OCI-LY7 (cell line): ENCODE measurements at regions not wholly inside any gene's neighbourhood (a gene's known extent, or its start where the extent isn't known, plus 50 kb on each side); places are given as distances from the start of the nearest gene placed in this dataset.

Experiments used
- BruUV-seq: library from RNA; stranded (reverse); fragments of 400-500 nt; replicated peaks from 2 replicates; lab custom pipeline; 2021; lab: Mats Ljungman, UMichigan
- CTCF ChIA-PET: fragments of 300-600 bp; sonication (Branson Sonifier 250); formaldehyde crosslinking; loops from one replicate; lab custom pipeline; 2022; ENCODE audit warnings: antibody characterized with exemption; ENCODE audit not compliant: unreplicated experiment; lab: Charles Lee
- POLR2A ChIA-PET: fragments of 300-600 bp; sonication (Branson Sonifier 250); formaldehyde crosslinking; loops from one replicate; lab custom pipeline; 2022; ENCODE audit warnings: antibody characterized with exemption; lab: Charles Lee
- DNase-seq: peaks from one replicate; pipeline ENCODE4 v3.0.0-alpha.2; 2015; ENCODE audit warnings: low spot score
- H2AFZ ChIP-seq: fragments of 200-600 bp; sonication (generic), shearing (Covaris generic); 2 replicates; pipeline ENCODE4 v1.6.1; 2014; ENCODE audit warnings: mild to moderate bottlenecking, antibody characterized with exemption, low read length, moderate library complexity
- H3K27ac ChIP-seq: fragments of 200-600 bp; sonication (generic); 2 replicates; pipeline ENCODE4 v1.5.1; 2014; ENCODE audit warnings: mixed run types, low read depth, mild to moderate bottlenecking, moderate library complexity, low read length, inconsistent platforms; ENCODE audit not compliant: poor library complexity, severe bottlenecking
- H3K36me3 ChIP-seq: fragments of 200-600 bp; sonication (generic); 2 replicates; pipeline ENCODE4 v1.6.1; 2014; ENCODE audit warnings: mild to moderate bottlenecking, antibody characterized with exemption, low read length, moderate library complexity, mixed read lengths; ENCODE audit not compliant: insufficient read depth
- H3K4me1 ChIP-seq: fragments of 200-600 bp; sonication (generic); 2 replicates; pipeline ENCODE4 v1.5.1; 2014; ENCODE audit warnings: mild to moderate bottlenecking, low read length; ENCODE audit not compliant: insufficient read depth, poor library complexity, severe bottlenecking
- H3K4me2 ChIP-seq: fragments of 200-600 bp; sonication (generic); 2 replicates; pipeline ENCODE4 v1.6.1; 2014; ENCODE audit warnings: mild to moderate bottlenecking, low read length
- H3K4me3 ChIP-seq: fragments of 200-600 bp; sonication (generic); 2 replicates; pipeline ENCODE4 v1.5.1; 2014; ENCODE audit warnings: mild to moderate bottlenecking, low read depth, low read length; ENCODE audit not compliant: poor library complexity, severe bottlenecking
- H3K79me2 ChIP-seq: fragments of 200-600 bp; sonication (generic); 2 replicates; pipeline ENCODE4 v1.6.1; 2016; ENCODE audit warnings: low read depth, mild to moderate bottlenecking, low read length, moderate library complexity, mixed read lengths; ENCODE audit not compliant: insufficient read depth
- H3K9me2 ChIP-seq: fragments of 200-600 bp; sonication (generic); 2 replicates; pipeline ENCODE4 v1.6.1; 2016; ENCODE audit warnings: mild to moderate bottlenecking, low read length, mixed read lengths; ENCODE audit not compliant: insufficient read depth
- H3K9me3 ChIP-seq: fragments of 200-600 bp; sonication (generic); 2 replicates; pipeline ENCODE4 v1.6.1; 2014; ENCODE audit warnings: mild to moderate bottlenecking, mixed run types, low read length, mixed read lengths
- H4K20me1 ChIP-seq: fragments of 200-600 bp; sonication (generic); 2 replicates; pipeline ENCODE4 v1.6.1; 2014; ENCODE audit warnings: mild to moderate bottlenecking, antibody characterized with exemption, low read length, moderate library complexity, mixed read lengths; ENCODE audit not compliant: insufficient read depth
- EZH2phosphoT487 ChIP-seq: fragments of 200-600 bp; sonication (generic); IDR thresholded peaks from 2 replicates; pipeline ENCODE4 v1.6.1; 2018; ENCODE audit warnings: low read depth, borderline replicate concordance, mild to moderate bottlenecking, mixed run types, antibody characterized with exemption, low read length, moderate library complexity, mixed read lengths
- intact Hi-C: fragments of 100-400 bp; cut with micrococcal nuclease; formaldehyde crosslinking; loops from one replicate; pipeline ENCODE4 v1.10.0; 2022; ENCODE audit not compliant: unreplicated experiment
- TF ChIP-seq, protein P1 (sequence below): fragments of 200-600 bp; sonication (generic); conservative IDR thresholded peaks from 2 replicates; pipeline ENCODE4 v1.5.1; 2014; ENCODE audit warnings: mild to moderate bottlenecking, antibody characterized with exemption, low read length, moderate library complexity, mixed read lengths

DNA sequence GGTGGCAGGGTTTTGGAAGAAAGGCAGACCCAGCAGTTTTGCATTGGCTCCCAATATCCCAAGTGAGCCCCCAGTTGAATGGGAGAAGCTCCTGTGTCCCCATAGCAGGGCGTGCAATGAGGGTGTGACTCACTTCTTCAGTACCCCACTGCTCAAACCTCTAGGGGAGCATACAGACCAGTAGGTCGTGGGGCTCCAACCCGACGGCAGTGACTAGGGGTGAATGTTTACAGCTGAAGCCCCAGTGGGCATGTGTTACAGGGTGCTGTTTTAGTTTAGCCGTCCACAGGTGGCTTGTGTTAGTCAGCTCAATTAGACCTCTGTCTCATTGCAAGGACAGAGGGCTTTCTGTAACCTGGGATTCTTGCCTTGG lies 564.5 kb upstream of the CNTN5 start:
- Histone ChIP-seq H3K4me1 (no peaks in the 10 kb centered on the region), H3K4me3 (no peak overlapping the region), H2AFZ (no peak overlapping the region), H3K9me3 (no peaks in the 10 kb centered on the region), H3K4me2 (no peak overlapping the region), H4K20me1 (no peaks in the 10 kb centered on the region), H3K79me2 (no peaks in the 10 kb centered on the region), H3K36me3 (no peaks in the 10 kb centered on the region), H3K27ac (no peak overlapping the region), H3K9me2 (no peaks in the 10 kb centered on the region)
- ChIA-PET POLR2A (no interaction called here), CTCF (no interaction called here)
- intact Hi-C loops: no loop called here
- no TSS peak for BruUV-seq
- DNase-seq: no peak
- no peak for TF ChIP-seq EZH2phosphoT487
- TF ChIP-seq, protein P1, sequence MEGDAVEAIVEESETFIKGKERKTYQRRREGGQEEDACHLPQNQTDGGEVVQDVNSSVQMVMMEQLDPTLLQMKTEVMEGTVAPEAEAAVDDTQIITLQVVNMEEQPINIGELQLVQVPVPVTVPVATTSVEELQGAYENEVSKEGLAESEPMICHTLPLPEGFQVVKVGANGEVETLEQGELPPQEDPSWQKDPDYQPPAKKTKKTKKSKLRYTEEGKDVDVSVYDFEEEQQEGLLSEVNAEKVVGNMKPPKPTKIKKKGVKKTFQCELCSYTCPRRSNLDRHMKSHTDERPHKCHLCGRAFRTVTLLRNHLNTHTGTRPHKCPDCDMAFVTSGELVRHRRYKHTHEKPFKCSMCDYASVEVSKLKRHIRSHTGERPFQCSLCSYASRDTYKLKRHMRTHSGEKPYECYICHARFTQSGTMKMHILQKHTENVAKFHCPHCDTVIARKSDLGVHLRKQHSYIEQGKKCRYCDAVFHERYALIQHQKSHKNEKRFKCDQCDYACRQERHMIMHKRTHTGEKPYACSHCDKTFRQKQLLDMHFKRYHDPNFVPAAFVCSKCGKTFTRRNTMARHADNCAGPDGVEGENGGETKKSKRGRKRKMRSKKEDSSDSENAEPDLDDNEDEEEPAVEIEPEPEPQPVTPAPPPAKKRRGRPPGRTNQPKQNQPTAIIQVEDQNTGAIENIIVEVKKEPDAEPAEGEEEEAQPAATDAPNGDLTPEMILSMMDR: no peak

DNA sequence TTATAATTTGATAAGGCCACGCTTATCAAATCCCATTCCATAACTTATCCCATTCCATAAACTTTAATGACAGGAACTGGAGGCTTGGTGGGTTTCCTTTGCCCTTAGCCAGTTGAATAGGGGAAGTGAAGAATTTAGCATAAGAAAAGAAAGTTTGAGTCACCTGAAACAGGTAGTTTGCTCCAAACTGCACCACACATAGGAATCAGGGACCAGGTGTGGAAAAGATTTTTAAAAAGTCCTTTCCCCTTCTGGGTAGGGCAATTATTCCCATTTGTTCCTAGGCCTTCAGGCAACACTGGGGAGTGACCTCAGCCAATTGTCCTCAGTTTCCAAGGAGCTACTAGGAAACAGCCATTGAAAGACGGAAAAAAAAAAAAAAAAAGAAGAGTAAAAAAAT lies 525.7 kb upstream of the CNTN5 start:
- Histone ChIP-seq H3K36me3 (no peaks in the 10 kb centered on the region), H3K4me2 (no peak overlapping the region), H3K9me2 (no peaks in the 10 kb centered on the region), H3K9me3 (no peaks in the 10 kb centered on the region), H3K4me3 (no peak overlapping the region), H2AFZ (no peak overlapping the region), H4K20me1 (no peaks in the 10 kb centered on the region), H3K4me1 (no peaks in the 10 kb centered on the region), H3K27ac (no peak overlapping the region), H3K79me2 (no peaks in the 10 kb centered on the region)
- no peak for DNase-seq
- intact Hi-C loops: no loop called here
- CTCF ChIA-PET: no interaction called here
- no TSS peak for BruUV-seq
- POLR2A ChIA-PET: no interaction called here
- TF ChIP-seq, protein P1: no peak
- no peak for TF ChIP-seq EZH2phosphoT487

GRCh38 chr11:98495601-98496000 lies 525.1 kb upstream of the CNTN5 start:
- CTCF ChIA-PET: no interaction called here
- POLR2A ChIA-PET: no interaction called here
- no TSS peak for BruUV-seq

More at GRCh38 chr11:98495601-98496000, 525.1 kb upstream of the CNTN5 start:
- no peak overlapping the region for H3K27ac ChIP-seq
- H3K36me3 ChIP-seq: no peaks in the 10 kb centered on the region
- H3K4me3 ChIP-seq: no peak overlapping the region
- no peaks in the 10 kb centered on the region for H3K79me2 ChIP-seq
- H2AFZ ChIP-seq: no peak overlapping the region
- no peak for DNase-seq
- H3K9me3 ChIP-seq: no peaks in the 10 kb centered on the region
- H3K4me1 ChIP-seq: no peaks in the 10 kb centered on the region
- no peak overlapping the region for H3K4me2 ChIP-seq
- H3K9me2 ChIP-seq: no peaks in the 10 kb centered on the region
- no peaks in the 10 kb centered on the region for H4K20me1 ChIP-seq
- intact Hi-C loops: no loop called here
- TF ChIP-seq EZH2phosphoT487: no peak
- TF ChIP-seq, protein P1: no peak
